ENCODE measurements at regions not wholly inside any gene's neighbourhood (a gene's known extent, or its start where the extent isn't known, plus 50 kb on each side); places are given as distances from the start of the nearest gene placed in this dataset.

- Mint-ChIP-seq H3K9me3 (peaks cover 35% of the 10 kb centered on the region), H3K36me3 (ENCODE audit: low read depth) (no peaks in the 10 kb centered on the region), H3K4me3 (no peak overlapping the region), H3K27ac (no peak overlapping the region), H3K27me3 (ENCODE audit: insufficient read depth) (no peaks in the 10 kb centered on the region), H3K4me1 (ENCODE audit: low read depth) (no peaks in the 10 kb centered on the region)
- intact Hi-C loops (cut with micrococcal nuclease), result no loop called here
- DNase-seq (ENCODE audit: low spot score), result no peak
Observed at GRCh38 chr16:5891296-5891695, 793.7 kb upstream of the EEF2KMT start.

- H3K27ac Mint-ChIP-seq, result no peak overlapping the region
- H3K9me3 Mint-ChIP-seq, result peaks cover 14% of the 10 kb centered on the region
- intact Hi-C loops (cut with micrococcal nuclease), result no loop called here
- no peak for DNase-seq (ENCODE audit: low spot score)
- H3K27me3 Mint-ChIP-seq (ENCODE audit: insufficient read depth), result no peaks in the 10 kb centered on the region
- H3K4me3 Mint-ChIP-seq, result no peak overlapping the region
- no peaks in the 10 kb centered on the region for H3K36me3 Mint-ChIP-seq (ENCODE audit: low read depth)
- H3K4me1 Mint-ChIP-seq (ENCODE audit: low read depth), result no peaks in the 10 kb centered on the region
Observed at GRCh38 chr16:5885521-5885920, 787.9 kb upstream of the EEF2KMT start.

- no peak for DNase-seq (ENCODE audit: low spot score)
Observed at GRCh38 chr16:5884996-5885395, 787.4 kb upstream of the EEF2KMT start.

GRCh38 chr16:5884339-5884738 is 786.7 kb upstream of the EEF2KMT start:
- intact Hi-C loops (cut with micrococcal nuclease), result no loop called here
- H3K9me3 Mint-ChIP-seq, result peaks cover 14% of the 10 kb centered on the region
- H3K4me3 Mint-ChIP-seq, result no peak overlapping the region
- H3K4me1 Mint-ChIP-seq (ENCODE audit: low read depth), result no peaks in the 10 kb centered on the region
- H3K27ac Mint-ChIP-seq, result no peak overlapping the region
- no peaks in the 10 kb centered on the region for H3K27me3 Mint-ChIP-seq (ENCODE audit: insufficient read depth)
- DNase-seq (ENCODE audit: low spot score), result no peak
- H3K36me3 Mint-ChIP-seq (ENCODE audit: low read depth), result no peaks in the 10 kb centered on the region

More at GRCh38 chr16:5884996-5885395, 787.4 kb upstream of the EEF2KMT start:
- Mint-ChIP-seq H3K36me3 (ENCODE audit: low read depth) (no peaks in the 10 kb centered on the region), H3K4me1 (ENCODE audit: low read depth) (no peaks in the 10 kb centered on the region), H3K27me3 (ENCODE audit: insufficient read depth) (no peaks in the 10 kb centered on the region), H3K4me3 (no peak overlapping the region), H3K27ac (no peak overlapping the region), H3K9me3 (peaks cover 14% of the 10 kb centered on the region)
- intact Hi-C loops (cut with micrococcal nuclease), result no loop called here

DNA sequence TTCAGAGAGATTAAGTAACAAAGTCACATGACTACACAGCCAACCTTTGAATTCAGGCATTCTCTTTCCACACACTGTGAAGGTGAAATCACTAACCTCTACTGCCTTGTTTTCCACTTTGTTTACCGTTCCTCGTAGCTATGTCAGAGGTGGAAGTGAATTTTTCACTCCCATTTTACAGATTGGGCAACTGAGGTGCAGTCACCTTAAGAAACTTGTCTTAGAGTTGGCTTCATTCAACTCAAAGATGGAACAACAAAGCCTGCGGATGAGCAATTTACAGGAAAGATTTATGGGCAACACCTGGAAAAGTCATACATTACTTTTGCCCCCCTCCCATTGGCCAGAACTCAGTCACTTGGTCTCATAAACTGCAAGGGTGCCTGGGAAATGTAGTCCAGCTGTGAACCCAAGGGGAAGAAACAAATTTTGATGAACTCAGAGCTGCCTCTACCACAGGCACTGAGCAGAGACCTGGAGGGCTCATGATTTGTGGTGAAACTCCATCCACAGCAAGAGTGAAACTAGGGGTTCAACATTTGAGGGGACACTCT is 784.6 kb upstream of the EEF2KMT start:
- no peaks in the 10 kb centered on the region for H3K4me1 Mint-ChIP-seq (ENCODE audit: low read depth)
- H3K4me3 Mint-ChIP-seq, result no peak overlapping the region
- intact Hi-C loops (cut with micrococcal nuclease), result no loop called here
- H3K9me3 Mint-ChIP-seq, result peaks cover 8% of the 10 kb centered on the region
- no peaks in the 10 kb centered on the region for H3K27me3 Mint-ChIP-seq (ENCODE audit: insufficient read depth)
- no peak for DNase-seq (ENCODE audit: low spot score)
- no peak overlapping the region for H3K27ac Mint-ChIP-seq
- H3K36me3 Mint-ChIP-seq (ENCODE audit: low read depth), result no peaks in the 10 kb centered on the region

DNA sequence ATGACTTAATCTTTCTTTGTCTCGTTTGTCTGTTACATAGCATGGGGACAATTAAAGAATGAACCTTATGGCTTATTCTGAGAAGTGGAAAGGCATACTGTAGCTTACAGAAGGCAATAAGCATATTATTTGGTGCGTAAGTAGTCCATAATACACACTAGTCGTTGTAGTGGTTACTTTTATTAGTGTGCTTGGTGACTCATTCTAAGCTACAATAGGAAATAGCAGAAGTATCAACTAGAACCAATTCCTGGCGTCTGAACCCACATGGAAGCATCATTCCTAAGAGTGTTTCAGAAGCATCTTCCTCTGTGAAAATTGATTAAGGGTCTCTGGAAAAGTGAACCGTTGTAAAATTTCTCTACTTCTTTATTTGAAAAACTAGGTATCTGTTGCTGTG is 777.8 kb upstream of the EEF2KMT start:
- Mint-ChIP-seq H3K9me3 (peaks cover 23% of the 10 kb centered on the region), H3K4me1 (ENCODE audit: low read depth) (no peaks in the 10 kb centered on the region)
- intact Hi-C loops (cut with micrococcal nuclease), result no loop called here

GRCh38 chr16:5874899-5875298 is 777.3 kb upstream of the EEF2KMT start:
- Mint-ChIP-seq H3K27ac (no peak overlapping the region), H3K9me3 (peaks cover 24% of the 10 kb centered on the region), H3K36me3 (ENCODE audit: low read depth) (no peaks in the 10 kb centered on the region), H3K4me3 (no peak overlapping the region), H3K4me1 (ENCODE audit: low read depth) (no peaks in the 10 kb centered on the region), H3K27me3 (ENCODE audit: insufficient read depth) (no peaks in the 10 kb centered on the region)
- intact Hi-C loops (cut with micrococcal nuclease), result no loop called here
- DNase-seq (ENCODE audit: low spot score), result no peak

More for the DNA sequence above, 777.8 kb upstream of the EEF2KMT start:
- Mint-ChIP-seq H3K27me3 (ENCODE audit: insufficient read depth) (no peaks in the 10 kb centered on the region), H3K36me3 (ENCODE audit: low read depth) (no peaks in the 10 kb centered on the region), H3K4me3 (no peak overlapping the region), H3K27ac (no peak overlapping the region)
- DNase-seq (ENCODE audit: low spot score), result no peak

DNA sequence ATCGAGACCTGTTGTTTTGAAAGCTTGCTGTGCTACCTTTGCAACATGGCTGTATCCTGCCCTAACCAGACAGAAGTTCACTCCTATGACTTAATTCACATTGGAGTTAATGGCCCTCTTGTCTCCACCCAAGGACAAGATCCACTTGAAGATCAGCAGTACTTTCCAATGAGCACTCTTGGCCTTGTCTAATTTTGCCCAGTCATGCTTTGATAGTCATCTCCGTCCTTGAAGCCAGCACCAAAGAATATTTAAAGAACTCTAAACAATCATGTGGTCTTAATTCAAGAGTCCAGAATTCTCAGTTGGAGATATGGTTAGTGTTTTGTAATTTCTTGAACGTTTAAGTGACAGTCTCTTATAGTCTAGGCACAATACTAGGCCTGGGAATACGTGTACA is 775.6 kb upstream of the EEF2KMT start:
- no peaks in the 10 kb centered on the region for H3K27me3 Mint-ChIP-seq (ENCODE audit: insufficient read depth)
- H3K27ac Mint-ChIP-seq, result no peak overlapping the region
- peaks cover 21% of the 10 kb centered on the region for H3K9me3 Mint-ChIP-seq
- intact Hi-C loops (cut with micrococcal nuclease), result no loop called here
- no peak for DNase-seq (ENCODE audit: low spot score)
- H3K4me1 Mint-ChIP-seq (ENCODE audit: low read depth), result no peaks in the 10 kb centered on the region
- no peak overlapping the region for H3K4me3 Mint-ChIP-seq
- no peaks in the 10 kb centered on the region for H3K36me3 Mint-ChIP-seq (ENCODE audit: low read depth)

GRCh38 chr16:5870886-5871691 is 773.5 kb upstream of the EEF2KMT start:
- intact Hi-C loops (cut with micrococcal nuclease), result no loop called here
- H3K36me3 Mint-ChIP-seq (ENCODE audit: low read depth), result no peaks in the 10 kb centered on the region
- H3K4me3 Mint-ChIP-seq, result no peak overlapping the region
- no peaks in the 10 kb centered on the region for H3K27me3 Mint-ChIP-seq (ENCODE audit: insufficient read depth)
- no peaks in the 10 kb centered on the region for H3K4me1 Mint-ChIP-seq (ENCODE audit: low read depth)
- peaks cover 25% of the 10 kb centered on the region for H3K9me3 Mint-ChIP-seq
- H3K27ac Mint-ChIP-seq, result no peak overlapping the region
- no peak for DNase-seq (ENCODE audit: low spot score)

DNA sequence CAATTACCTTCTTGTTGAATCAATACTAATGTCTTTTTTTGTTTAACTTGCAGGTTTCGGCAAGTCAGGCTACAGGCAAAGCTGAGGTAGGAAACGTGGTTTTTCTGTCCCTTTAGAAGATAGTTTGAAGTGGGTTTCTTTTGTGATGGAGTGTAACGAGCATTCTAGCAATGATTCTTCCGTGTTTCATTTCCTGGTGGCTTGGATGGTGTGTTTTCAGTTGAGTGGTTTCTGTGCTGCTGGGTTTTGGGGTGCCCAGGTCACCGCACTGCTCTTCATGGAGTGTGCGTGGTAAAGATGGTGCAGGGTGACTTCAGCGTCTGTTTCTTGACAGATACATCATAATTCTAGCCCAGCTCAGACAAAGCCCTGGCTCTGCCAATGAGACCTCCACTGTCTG is 769.7 kb upstream of the EEF2KMT start:
- Mint-ChIP-seq H3K9me3 (peaks cover 16% of the 10 kb centered on the region), H3K36me3 (ENCODE audit: low read depth) (no peaks in the 10 kb centered on the region), H3K27ac (no peak overlapping the region), H3K27me3 (ENCODE audit: insufficient read depth) (no peaks in the 10 kb centered on the region), H3K4me1 (ENCODE audit: low read depth) (no peaks in the 10 kb centered on the region), H3K4me3 (no peak overlapping the region)
- intact Hi-C loops (cut with micrococcal nuclease), result no loop called here
- DNase-seq (ENCODE audit: low spot score), result no peak

GRCh38 chr16:5865236-5865635 is 767.6 kb upstream of the EEF2KMT start:
- intact Hi-C loops (cut with micrococcal nuclease), result no loop called here
- no peak overlapping the region for H3K4me3 Mint-ChIP-seq
- no peak overlapping the region for H3K27ac Mint-ChIP-seq
- no peaks in the 10 kb centered on the region for H3K27me3 Mint-ChIP-seq (ENCODE audit: insufficient read depth)
- H3K4me1 Mint-ChIP-seq (ENCODE audit: low read depth), result no peaks in the 10 kb centered on the region
- peaks cover 18% of the 10 kb centered on the region for H3K9me3 Mint-ChIP-seq
- no peaks in the 10 kb centered on the region for H3K36me3 Mint-ChIP-seq (ENCODE audit: low read depth)
- DNase-seq (ENCODE audit: low spot score), result no peak

DNA sequence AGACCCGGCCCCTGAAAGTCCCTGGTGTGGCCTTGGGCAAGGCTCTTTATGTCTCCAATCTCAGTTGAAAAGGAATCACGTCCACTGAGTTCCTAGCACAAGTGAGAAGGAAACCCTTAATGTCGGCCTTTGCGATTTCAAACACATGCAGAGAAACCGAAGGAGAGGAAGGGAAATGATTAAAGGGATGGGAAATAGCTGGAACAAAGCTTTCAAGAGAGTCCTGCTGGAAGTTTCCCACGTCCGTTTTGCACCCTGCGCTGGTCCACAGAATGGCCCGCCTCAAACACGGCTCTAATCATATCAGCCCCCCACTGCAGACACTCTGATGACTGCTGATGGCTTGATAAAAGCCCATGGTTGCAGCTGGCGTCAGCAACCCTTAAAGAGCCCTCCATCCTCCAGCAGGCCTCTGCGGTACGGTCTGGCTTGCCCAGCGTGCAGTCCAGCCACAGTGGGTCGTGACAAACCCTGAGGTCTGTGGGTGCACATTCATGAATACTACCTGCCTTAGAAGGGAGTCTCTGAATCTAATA is 765.5 kb upstream of the EEF2KMT start:
- Mint-ChIP-seq H3K4me1 (ENCODE audit: low read depth) (no peaks in the 10 kb centered on the region), H3K27ac (no peak overlapping the region), H3K27me3 (ENCODE audit: insufficient read depth) (no peaks in the 10 kb centered on the region), H3K4me3 (no peak overlapping the region), H3K9me3 (peaks cover 18% of the 10 kb centered on the region), H3K36me3 (ENCODE audit: low read depth) (no peaks in the 10 kb centered on the region)
- intact Hi-C loops (cut with micrococcal nuclease), result no loop called here
- no peak for DNase-seq (ENCODE audit: low spot score)

DNA sequence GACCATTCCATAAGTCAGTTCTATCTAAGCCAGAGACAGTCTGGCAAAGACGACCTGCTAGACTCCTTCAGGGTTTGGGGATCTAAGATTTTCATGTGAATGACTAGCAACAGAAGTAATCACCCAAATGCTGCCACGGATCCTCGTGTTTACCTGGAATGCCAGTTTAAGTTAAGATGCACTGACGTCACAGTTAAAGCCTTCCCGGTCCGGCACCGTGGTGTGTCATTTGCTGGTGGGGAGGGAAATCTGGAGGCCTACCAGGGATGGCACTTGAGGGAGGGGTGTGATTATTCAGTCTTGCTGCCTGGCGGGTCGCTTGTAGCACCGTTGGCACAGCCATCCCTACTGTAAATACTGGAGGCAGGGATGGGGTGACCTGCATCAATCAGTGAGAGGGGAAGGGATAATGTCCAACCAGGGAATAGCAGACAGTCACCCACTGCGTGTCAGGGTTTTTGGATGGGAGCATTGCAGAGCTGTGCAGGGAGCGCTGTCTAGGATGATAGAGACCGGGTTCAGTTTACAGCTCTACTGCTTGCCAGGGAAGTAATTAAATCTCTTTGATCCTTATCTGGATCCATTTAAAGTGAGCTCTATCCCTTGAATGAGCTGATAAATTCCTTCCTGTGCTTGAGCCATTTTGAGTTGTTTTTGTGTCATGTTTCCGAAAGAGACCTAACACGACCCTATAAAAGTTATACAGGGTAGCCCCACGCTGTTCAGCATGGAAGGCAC is 764.7 kb upstream of the EEF2KMT start:
- Mint-ChIP-seq H3K4me1 (ENCODE audit: low read depth) (no peaks in the 10 kb centered on the region), H3K27ac (no peak overlapping the region), H3K4me3 (no peak overlapping the region), H3K36me3 (ENCODE audit: low read depth) (no peaks in the 10 kb centered on the region), H3K9me3 (peaks cover 16% of the 10 kb centered on the region), H3K27me3 (ENCODE audit: insufficient read depth) (no peaks in the 10 kb centered on the region)
- no peak for DNase-seq (ENCODE audit: low spot score)
- intact Hi-C loops (cut with micrococcal nuclease), result no loop called here
